ENCODE measurements at regions not wholly inside any gene's neighbourhood (a gene's known extent, or its start where the extent isn't known, plus 50 kb on each side); places are given as distances from the start of the nearest gene placed in this dataset.

DNA sequence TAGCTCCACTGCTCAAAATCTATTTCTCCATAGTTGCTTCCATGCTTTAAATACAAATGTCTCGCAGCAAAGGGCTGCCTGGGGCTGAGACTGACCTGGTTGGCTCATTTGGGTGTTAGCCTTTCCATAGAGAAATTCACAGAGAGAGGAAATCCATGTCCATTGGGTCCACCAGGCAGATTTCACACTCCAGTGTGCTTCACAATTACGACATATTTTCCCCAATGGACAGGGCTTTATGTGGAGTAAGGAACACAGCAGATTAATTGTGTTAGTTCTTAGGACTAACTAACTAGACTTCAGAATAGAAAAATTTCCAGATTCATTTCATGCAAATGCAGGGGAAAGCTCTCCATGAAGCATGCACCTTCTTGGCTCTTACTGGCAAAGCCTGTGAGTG, 180.7 kb downstream of the FBXO15 start:
- no peak overlapping the region for H3K18ac ChIP-seq (ENCODE audit: low read depth in 1 of 2, low read length in 2 of 2)
- H3K27me3 ChIP-seq (ENCODE audit: control insufficient read depth in 1 of 2, insufficient read depth in 1 of 2, low read length in 2 of 2) = no peaks in the 10 kb centered on the region
- no peak overlapping the region for H3K9ac ChIP-seq (ENCODE audit: low read length)
- no peak overlapping the region for H3K27ac ChIP-seq (ENCODE audit: low read length, poor library complexity, severe bottlenecking)
- no peak for DNase-seq
- no peak overlapping the region for H3K14ac ChIP-seq (ENCODE audit: low read length in 2 of 2)
- WGBS = 87% methylated on average over 1 of the region's 2 CpGs
- no peak overlapping the region for H4K91ac ChIP-seq (ENCODE audit: low read length)
- H3K23ac ChIP-seq (ENCODE audit: low read length in 2 of 2) = no peak overlapping the region
- H3K9me3 ChIP-seq (ENCODE audit: control insufficient read depth, low read length) = no peaks in the 10 kb centered on the region
- no peak overlapping the region for H2BK15ac ChIP-seq (ENCODE audit: low read depth, poor library complexity, severe bottlenecking)
- no peak overlapping the region for H3K4me2 ChIP-seq (ENCODE audit: low read length, poor library complexity, severe bottlenecking)
- no peak overlapping the region for H4K8ac ChIP-seq (ENCODE audit: low read length)
- H3K36me3 ChIP-seq (ENCODE audit: control insufficient read depth in 1 of 2, insufficient read depth in 2 of 2, low read depth in 1 of 2, low read length in 2 of 2) = no peaks in the 10 kb centered on the region
- no peak overlapping the region for H3K4ac ChIP-seq (ENCODE audit: low read depth in 1 of 2, low read length in 2 of 2)
- H3K4me1 ChIP-seq (ENCODE audit: control insufficient read depth, insufficient read depth, low read depth, low read length) = no peaks in the 10 kb centered on the region
- H2BK120ac ChIP-seq (ENCODE audit: low read depth, low read length) = no peak overlapping the region
- no peaks in the 10 kb centered on the region for H3K79me1 ChIP-seq (replicated peaks; ENCODE audit: low read length, poor library complexity, severe bottlenecking)
- H2AFZ ChIP-seq (ENCODE audit: low read depth, low read length) = no peak overlapping the region
- H2BK12ac ChIP-seq (ENCODE audit: low read length in 2 of 2) = no peak overlapping the region
- no peak overlapping the region for H2AK5ac ChIP-seq (ENCODE audit: low read length, severe bottlenecking)
- no peak overlapping the region for H3K4me3 ChIP-seq (ENCODE audit: insufficient read depth in 1 of 2, low read depth in 1 of 2, low read length in 2 of 2)
- no peak overlapping the region for H2BK5ac ChIP-seq (ENCODE audit: low read depth, low read length, poor library complexity, severe bottlenecking)

DNA sequence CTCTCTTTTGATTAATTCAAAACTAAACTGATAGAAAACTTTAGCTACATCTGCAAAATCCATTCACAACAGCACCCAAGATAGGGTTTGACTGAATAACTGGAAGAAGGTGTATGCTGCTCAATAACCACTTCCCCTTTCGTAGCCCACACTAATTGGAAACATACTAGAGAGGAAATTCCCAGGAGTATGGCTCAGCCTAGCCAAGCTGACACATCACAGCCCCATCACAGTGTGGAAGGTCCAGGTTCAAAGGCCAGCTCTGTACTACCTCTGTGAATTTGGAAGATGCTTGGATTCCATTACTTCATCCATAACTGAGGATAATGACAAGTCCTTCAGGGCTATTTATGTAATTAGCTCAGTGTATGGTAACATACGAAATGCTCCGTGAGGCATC, 185.4 kb downstream of the FBXO15 start:
- H3K4me2 ChIP-seq (ENCODE audit: low read length, poor library complexity, severe bottlenecking) = no peak overlapping the region
- peaks cover 0 to 12% of the 10 kb centered on the region in 2 experiments for H3K27me3 ChIP-seq (ENCODE audit: control insufficient read depth in 1 of 2, insufficient read depth in 1 of 2, low read length in 2 of 2)
- H4K8ac ChIP-seq (ENCODE audit: low read length) = peak overlapping the region; percentile 38
- H3K14ac ChIP-seq (ENCODE audit: low read length in 2 of 2) = no peak overlapping the region
- no peak overlapping the region for H2BK5ac ChIP-seq (ENCODE audit: low read depth, low read length, poor library complexity, severe bottlenecking)
- no peak overlapping the region for H2BK12ac ChIP-seq (ENCODE audit: low read length in 2 of 2)
- no peak overlapping the region for H2AFZ ChIP-seq (ENCODE audit: low read depth, low read length)
- no peak overlapping the region for H2AK5ac ChIP-seq (ENCODE audit: low read length, severe bottlenecking)
- H3K9ac ChIP-seq (ENCODE audit: low read length) = no peak overlapping the region
- no peak overlapping the region for H2BK120ac ChIP-seq (ENCODE audit: low read depth, low read length)
- H3K4ac ChIP-seq (ENCODE audit: low read depth in 1 of 2, low read length in 2 of 2) = no peak overlapping the region
- H3K23ac ChIP-seq (ENCODE audit: low read length in 2 of 2) = no peak overlapping the region
- H4K91ac ChIP-seq (ENCODE audit: low read length) = peak overlapping the region; percentile 35
- no peak overlapping the region for H3K27ac ChIP-seq (ENCODE audit: low read length, poor library complexity, severe bottlenecking)
- no peak overlapping the region for H3K4me3 ChIP-seq (ENCODE audit: insufficient read depth in 1 of 2, low read depth in 1 of 2, low read length in 2 of 2)
- H3K79me1 ChIP-seq (replicated peaks; ENCODE audit: low read length, poor library complexity, severe bottlenecking) = no peaks in the 10 kb centered on the region
- H2BK15ac ChIP-seq (ENCODE audit: low read depth, poor library complexity, severe bottlenecking) = no peak overlapping the region
- no peak overlapping the region for H3K18ac ChIP-seq (ENCODE audit: low read depth in 1 of 2, low read length in 2 of 2)
- no peaks in the 10 kb centered on the region for H3K36me3 ChIP-seq (ENCODE audit: control insufficient read depth in 1 of 2, insufficient read depth in 2 of 2, low read depth in 1 of 2, low read length in 2 of 2)
- H3K9me3 ChIP-seq (ENCODE audit: control insufficient read depth, low read length) = no peaks in the 10 kb centered on the region
- no peak for DNase-seq
- WGBS = 75% methylated on average over 3 of the region's 3 CpGs
- H3K4me1 ChIP-seq (ENCODE audit: control insufficient read depth, insufficient read depth, low read depth, low read length) = no peaks in the 10 kb centered on the region

DNA sequence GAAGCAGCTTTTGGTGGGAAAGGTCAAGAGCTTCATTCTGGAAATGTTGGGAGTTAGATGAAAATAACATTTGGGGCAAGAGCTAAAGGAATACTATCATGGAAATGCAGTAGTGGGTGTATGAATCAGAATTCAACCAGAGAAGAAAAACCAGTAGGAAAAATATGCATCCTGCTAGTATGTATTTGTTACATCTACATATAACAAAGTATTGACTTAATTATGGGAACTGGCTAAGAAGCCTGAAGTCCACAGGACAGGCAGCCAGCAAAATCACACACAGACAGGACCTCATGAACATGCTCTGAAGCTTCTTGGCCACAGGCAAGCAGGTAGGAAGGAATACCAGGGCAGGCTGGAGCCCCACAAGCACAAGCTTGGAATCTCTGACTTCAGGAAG, 185.8 kb downstream of the FBXO15 start:
- Histone ChIP-seq H3K18ac (ENCODE audit: low read depth in 1 of 2, low read length in 2 of 2) (no peak overlapping the region), H2BK12ac (ENCODE audit: low read length in 2 of 2) (peak overlapping the region in 1 of 2 experiments; percentile 73), H3K9me3 (ENCODE audit: control insufficient read depth, low read length) (no peaks in the 10 kb centered on the region), H2AFZ (ENCODE audit: low read depth, low read length) (no peak overlapping the region), H4K91ac (ENCODE audit: low read length) (no peak overlapping the region), H2BK15ac (ENCODE audit: low read depth, poor library complexity, severe bottlenecking) (peak overlapping the region; percentile 44), H3K79me1 (replicated peaks; ENCODE audit: low read length, poor library complexity, severe bottlenecking) (no peaks in the 10 kb centered on the region), H3K4me2 (ENCODE audit: low read length, poor library complexity, severe bottlenecking) (no peak overlapping the region), H3K4me3 (ENCODE audit: insufficient read depth in 1 of 2, low read depth in 1 of 2, low read length in 2 of 2) (no peak overlapping the region), H3K23ac (ENCODE audit: low read length in 2 of 2) (no peak overlapping the region), H3K4me1 (ENCODE audit: control insufficient read depth, insufficient read depth, low read depth, low read length) (no peaks in the 10 kb centered on the region), H3K36me3 (ENCODE audit: control insufficient read depth in 1 of 2, insufficient read depth in 2 of 2, low read depth in 1 of 2, low read length in 2 of 2) (no peaks in the 10 kb centered on the region), H3K27ac (ENCODE audit: low read length, poor library complexity, severe bottlenecking) (no peak overlapping the region), H3K9ac (ENCODE audit: low read length) (no peak overlapping the region), H2AK5ac (ENCODE audit: low read length, severe bottlenecking) (no peak overlapping the region), H3K4ac (ENCODE audit: low read depth in 1 of 2, low read length in 2 of 2) (no peak overlapping the region), H3K27me3 (ENCODE audit: control insufficient read depth in 1 of 2, insufficient read depth in 1 of 2, low read length in 2 of 2) (peaks cover 0 to 13% of the 10 kb centered on the region in 2 experiments), H3K14ac (ENCODE audit: low read length in 2 of 2) (no peak overlapping the region), H4K8ac (ENCODE audit: low read length) (no peak overlapping the region), H2BK5ac (ENCODE audit: low read depth, low read length, poor library complexity, severe bottlenecking) (no peak overlapping the region), H2BK120ac (ENCODE audit: low read depth, low read length) (no peak overlapping the region)
- DNase-seq = no peak

DNA sequence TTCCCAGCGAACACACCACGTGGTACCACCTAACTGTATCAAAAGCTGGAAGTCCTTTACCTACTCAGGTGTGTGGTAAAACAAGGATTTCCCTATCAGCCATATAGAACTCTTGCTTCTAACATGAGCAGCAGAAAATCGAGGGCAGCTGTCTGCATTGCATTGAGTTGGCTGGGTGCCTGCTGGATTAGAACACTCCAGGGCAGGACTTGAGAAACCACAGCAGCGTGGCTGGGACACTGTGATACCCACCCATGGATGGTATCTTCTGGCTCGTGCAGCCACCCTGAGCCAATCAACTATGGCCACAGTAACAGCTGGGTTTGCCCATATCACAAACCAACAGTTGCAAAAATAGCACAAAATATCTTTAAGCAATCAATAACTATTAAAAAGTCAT, 188.3 kb downstream of the FBXO15 start:
- no peaks in the 10 kb centered on the region for H3K36me3 ChIP-seq (ENCODE audit: control insufficient read depth in 1 of 2, insufficient read depth in 2 of 2, low read depth in 1 of 2, low read length in 2 of 2)
- no peak overlapping the region for H4K91ac ChIP-seq (ENCODE audit: low read length)
- no peak overlapping the region for H3K18ac ChIP-seq (ENCODE audit: low read depth in 1 of 2, low read length in 2 of 2)
- H2BK15ac ChIP-seq (ENCODE audit: low read depth, poor library complexity, severe bottlenecking) = no peak overlapping the region
- H3K79me1 ChIP-seq (replicated peaks; ENCODE audit: low read length, poor library complexity, severe bottlenecking) = no peaks in the 10 kb centered on the region
- 78% methylated on average over 4 of the region's 5 CpGs for WGBS
- no peak overlapping the region for H3K4me2 ChIP-seq (ENCODE audit: low read length, poor library complexity, severe bottlenecking)
- H3K23ac ChIP-seq (ENCODE audit: low read length in 2 of 2) = no peak overlapping the region
- H2BK5ac ChIP-seq (ENCODE audit: low read depth, low read length, poor library complexity, severe bottlenecking) = no peak overlapping the region
- no peak overlapping the region for H3K14ac ChIP-seq (ENCODE audit: low read length in 2 of 2)
- no peak for DNase-seq
- H2AK5ac ChIP-seq (ENCODE audit: low read length, severe bottlenecking) = no peak overlapping the region
- peak overlapping the region; percentile 57 for H4K8ac ChIP-seq (ENCODE audit: low read length)
- H3K9ac ChIP-seq (ENCODE audit: low read length) = no peak overlapping the region
- H3K4me3 ChIP-seq (ENCODE audit: insufficient read depth in 1 of 2, low read depth in 1 of 2, low read length in 2 of 2) = no peak overlapping the region
- no peaks in the 10 kb centered on the region for H3K9me3 ChIP-seq (ENCODE audit: control insufficient read depth, low read length)
- no peak overlapping the region for H3K4ac ChIP-seq (ENCODE audit: low read depth in 1 of 2, low read length in 2 of 2)
- H3K27me3 ChIP-seq (ENCODE audit: control insufficient read depth in 1 of 2, insufficient read depth in 1 of 2, low read length in 2 of 2) = peaks cover 0 to 13% of the 10 kb centered on the region in 2 experiments
- H2AFZ ChIP-seq (ENCODE audit: low read depth, low read length) = no peak overlapping the region
- H2BK120ac ChIP-seq (ENCODE audit: low read depth, low read length) = no peak overlapping the region
- no peak overlapping the region for H3K27ac ChIP-seq (ENCODE audit: low read length, poor library complexity, severe bottlenecking)
- H2BK12ac ChIP-seq (ENCODE audit: low read length in 2 of 2) = no peak overlapping the region
- no peaks in the 10 kb centered on the region for H3K4me1 ChIP-seq (ENCODE audit: control insufficient read depth, insufficient read depth, low read depth, low read length)
